Dendritic cell treated with granulocyte-macrophage colony-stimulating factor and Interleukin-4, amounts not matched to agents 40 ng/mL and 50 ng/mL, for 4 days (primary cell): ENCODE measurements at regions not wholly inside any gene's neighbourhood (a gene's known extent, or its start where the extent isn't known, plus 50 kb on each side); places are given as distances from the start of the nearest gene placed in this dataset.
"Not testable (repeated sequence)": the region's sequence is repeated elsewhere in the genome, so short reads cannot be mapped to it uniquely, and the experiment has no call there.

Source experiments
- H3K27ac Mint-ChIP-seq: one replicate; pipeline ENCODE4 v1.8.0; 2022; ENCODE audit warnings: mild to moderate bottlenecking, mixed read lengths
- H3K27me3 Mint-ChIP-seq: one replicate; pipeline ENCODE4 v1.8.0; 2022; ENCODE audit warnings: mild to moderate bottlenecking, mixed read lengths
- H3K36me3 Mint-ChIP-seq: one replicate; pipeline ENCODE4 v1.8.0; 2022; ENCODE audit warnings: low read depth, mixed read lengths
- H3K4me1 Mint-ChIP-seq: one replicate; pipeline ENCODE4 v1.8.0; 2022; ENCODE audit warnings: low read depth, mixed read lengths
- H3K4me3 Mint-ChIP-seq: one replicate; pipeline ENCODE4 v1.8.0; 2022; ENCODE audit warnings: mild to moderate bottlenecking, moderate library complexity, mixed read lengths
- H3K9me3 Mint-ChIP-seq: one replicate; pipeline ENCODE4 v1.8.0; 2022; ENCODE audit warnings: mixed read lengths
- intact Hi-C: fragments of 100-400 bp; cut with micrococcal nuclease; formaldehyde crosslinking; loops from one replicate; pipeline ENCODE4 v1.15.0; 2022

GRCh38 chr18:56448751-56449150 is 189.6 kb downstream of the TXNL1 start:
- Mint-ChIP-seq H3K27ac (no peak overlapping the region), H3K9me3 (no peaks in the 10 kb centered on the region), H3K4me3 (no peak overlapping the region), H3K27me3 (no peaks in the 10 kb centered on the region), H3K36me3 (no peaks in the 10 kb centered on the region), H3K4me1 (peaks cover 21% of the 10 kb centered on the region)
- intact Hi-C loops: no loop called here

- Mint-ChIP-seq H3K36me3 (peaks cover 6% of the 10 kb centered on the region), H3K4me3 (no peak overlapping the region), H3K27ac (no peak overlapping the region), H3K27me3 (no peaks in the 10 kb centered on the region), H3K4me1 (peaks cover 38% of the 10 kb centered on the region), H3K9me3 (peaks cover 8% of the 10 kb centered on the region)
- intact Hi-C loops: no loop called here
Measured at GRCh38 chr18:56445422-56445821, 193.0 kb downstream of the TXNL1 start.

GRCh38 chr18:56444201-56444600 is 194.2 kb downstream of the TXNL1 start:
- Mint-ChIP-seq H3K9me3 (peaks cover 14% of the 10 kb centered on the region), H3K4me1 (peaks cover 38% of the 10 kb centered on the region), H3K36me3 (peaks cover 6% of the 10 kb centered on the region), H3K27me3 (no peaks in the 10 kb centered on the region), H3K4me3 (no peak overlapping the region), H3K27ac (no peak overlapping the region)
- intact Hi-C loops: no loop called here

- H3K9me3 Mint-ChIP-seq: peaks cover 16% of the 10 kb centered on the region
- peaks cover 6% of the 10 kb centered on the region for H3K36me3 Mint-ChIP-seq
- no peak overlapping the region for H3K4me3 Mint-ChIP-seq
- H3K27me3 Mint-ChIP-seq: no peaks in the 10 kb centered on the region
- no peak overlapping the region for H3K27ac Mint-ChIP-seq
- peaks cover 44% of the 10 kb centered on the region for H3K4me1 Mint-ChIP-seq
- intact Hi-C loops: no loop called here
Measured at GRCh38 chr18:56443166-56443907, 195.1 kb downstream of the TXNL1 start.

GRCh38 chr18:56438480-56438879 is 199.9 kb downstream of the TXNL1 start:
- intact Hi-C loops, H3K27me3 Mint-ChIP-seq, H3K4me3 Mint-ChIP-seq, H3K27ac Mint-ChIP-seq, H3K36me3 Mint-ChIP-seq: not testable (repeated sequence)
- Mint-ChIP-seq H3K9me3 (peaks cover 16% of the 10 kb centered on the region), H3K4me1 (peaks cover 19% of the 10 kb centered on the region)

GRCh38 chr18:56436651-56437050 is 201.7 kb downstream of the TXNL1 start:
- Mint-ChIP-seq H3K9me3 (peaks cover 18% of the 10 kb centered on the region), H3K27me3 (no peaks in the 10 kb centered on the region), H3K4me3 (no peak overlapping the region), H3K4me1 (peaks cover 13% of the 10 kb centered on the region), H3K36me3 (no peaks in the 10 kb centered on the region), H3K27ac (no peak overlapping the region)
- intact Hi-C loops: no loop called here

- Mint-ChIP-seq H3K36me3 (no peaks in the 10 kb centered on the region), H3K4me1 (peaks cover 5% of the 10 kb centered on the region), H3K4me3 (no peak overlapping the region), H3K27ac (no peak overlapping the region), H3K27me3 (no peaks in the 10 kb centered on the region), H3K9me3 (peaks cover 13% of the 10 kb centered on the region)
- intact Hi-C loops: no loop called here
Measured at GRCh38 chr18:56433919-56434318, 204.5 kb downstream of the TXNL1 start.

GRCh38 chr18:56431551-56431950 is 206.8 kb downstream of the TXNL1 start:
- Mint-ChIP-seq H3K4me1 (no peaks in the 10 kb centered on the region), H3K4me3 (no peak overlapping the region), H3K27me3 (no peaks in the 10 kb centered on the region), H3K36me3 (no peaks in the 10 kb centered on the region), H3K27ac (no peak overlapping the region), H3K9me3 (peaks cover 36% of the 10 kb centered on the region)
- intact Hi-C loops: no loop called here

GRCh38 chr18:56423626-56424025 is 214.8 kb downstream of the TXNL1 start:
- Mint-ChIP-seq H3K4me1 (no peaks in the 10 kb centered on the region), H3K9me3 (peaks cover 37% of the 10 kb centered on the region), H3K4me3 (no peak overlapping the region), H3K27ac (no peak overlapping the region), H3K36me3 (no peaks in the 10 kb centered on the region), H3K27me3 (no peaks in the 10 kb centered on the region)
- intact Hi-C loops: no loop called here

GRCh38 chr18:56421647-56422046 is 216.7 kb downstream of the TXNL1 start:
- intact Hi-C loops: no loop called here
- Mint-ChIP-seq H3K4me1 (no peaks in the 10 kb centered on the region), H3K36me3 (no peaks in the 10 kb centered on the region), H3K27ac (no peak overlapping the region), H3K4me3 (no peak overlapping the region), H3K27me3 (no peaks in the 10 kb centered on the region), H3K9me3 (peaks cover 35% of the 10 kb centered on the region)

- H3K36me3 Mint-ChIP-seq, intact Hi-C loops, H3K27ac Mint-ChIP-seq, H3K27me3 Mint-ChIP-seq, H3K4me1 Mint-ChIP-seq, H3K4me3 Mint-ChIP-seq: not testable (repeated sequence)
- H3K9me3 Mint-ChIP-seq: peaks cover 35% of the 10 kb centered on the region
Measured at GRCh38 chr18:56420868-56421267, 217.5 kb downstream of the TXNL1 start.

- peaks cover 10% of the 10 kb centered on the region for H3K36me3 Mint-ChIP-seq
- intact Hi-C loops: no loop called here
- no peak overlapping the region for H3K27ac Mint-ChIP-seq
- H3K4me1 Mint-ChIP-seq: no peaks in the 10 kb centered on the region
- H3K27me3 Mint-ChIP-seq: no peaks in the 10 kb centered on the region
- peaks cover 65% of the 10 kb centered on the region for H3K9me3 Mint-ChIP-seq
- H3K4me3 Mint-ChIP-seq: no peak overlapping the region
Measured at GRCh38 chr18:56414357-56414756, 224.0 kb downstream of the TXNL1 start.

- Mint-ChIP-seq H3K4me3 (no peak overlapping the region), H3K36me3 (peaks cover 10% of the 10 kb centered on the region), H3K4me1 (no peaks in the 10 kb centered on the region), H3K9me3 (peaks cover 60% of the 10 kb centered on the region), H3K27me3 (no peaks in the 10 kb centered on the region), H3K27ac (no peak overlapping the region)
- intact Hi-C loops: no loop called here
Measured at GRCh38 chr18:56413862-56414261, 224.5 kb downstream of the TXNL1 start.

GRCh38 chr18:56412951-56413350 is 225.4 kb downstream of the TXNL1 start:
- Mint-ChIP-seq H3K36me3 (peaks cover 10% of the 10 kb centered on the region), H3K4me3 (no peak overlapping the region), H3K9me3 (peaks cover 51% of the 10 kb centered on the region), H3K4me1 (no peaks in the 10 kb centered on the region), H3K27ac (no peak overlapping the region), H3K27me3 (no peaks in the 10 kb centered on the region)
- intact Hi-C loops: no loop called here

GRCh38 chr18:56409736-56410135 is 228.7 kb downstream of the TXNL1 start:
- Mint-ChIP-seq H3K36me3 (no peaks in the 10 kb centered on the region), H3K9me3 (peaks cover 21% of the 10 kb centered on the region), H3K27ac (no peak overlapping the region), H3K27me3 (no peaks in the 10 kb centered on the region), H3K4me1 (no peaks in the 10 kb centered on the region), H3K4me3 (no peak overlapping the region)
- intact Hi-C loops: no loop called here
